DMS114 treated with DMSO at 0.1 percent for 48 hours (cell line): ENCODE measurements at regions not wholly inside any gene's neighbourhood (a gene's known extent, or its start where the extent isn't known, plus 50 kb on each side); places are given as distances from the start of the nearest gene placed in this dataset.
"Not testable (repeated sequence)": the region's sequence is repeated elsewhere in the genome, so short reads cannot be mapped to it uniquely, and the experiment has no call there.

Experiments
- DNase-seq: peaks from one replicate; lab custom pipeline; 2025; ENCODE audit not compliant: unreplicated experiment; lab: John Stamatoyannopoulos, UW

DNA sequence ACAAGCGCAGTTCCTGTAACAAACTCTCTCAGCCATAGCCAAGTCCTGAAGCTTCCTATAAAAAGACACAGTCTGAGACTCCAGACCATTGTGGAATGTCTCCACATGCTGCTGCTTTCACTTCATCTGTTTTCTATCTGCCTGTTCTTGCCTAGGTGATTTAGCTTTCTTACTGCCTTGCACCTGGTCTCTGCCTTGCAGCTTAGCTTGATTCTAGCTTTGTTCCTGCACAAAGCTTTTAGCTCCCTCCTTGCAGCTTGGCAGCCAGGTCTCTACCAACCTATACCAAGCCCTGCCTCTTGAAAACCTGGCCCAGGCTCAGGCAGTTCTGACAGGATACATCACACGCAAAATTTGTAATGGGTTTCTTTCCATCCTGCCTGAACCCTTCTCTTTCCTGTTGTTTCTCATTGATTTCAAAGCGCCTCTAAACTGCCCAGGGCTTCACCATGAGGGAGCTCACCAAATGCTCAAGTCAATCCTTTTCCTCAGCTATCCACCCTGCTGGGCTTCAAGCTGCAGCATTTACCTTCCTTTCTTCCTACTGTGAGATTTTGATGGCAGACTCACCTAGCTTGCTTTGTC is 941.3 kb upstream of the NXPH2 start:
- DNase-seq: no peak

DNA sequence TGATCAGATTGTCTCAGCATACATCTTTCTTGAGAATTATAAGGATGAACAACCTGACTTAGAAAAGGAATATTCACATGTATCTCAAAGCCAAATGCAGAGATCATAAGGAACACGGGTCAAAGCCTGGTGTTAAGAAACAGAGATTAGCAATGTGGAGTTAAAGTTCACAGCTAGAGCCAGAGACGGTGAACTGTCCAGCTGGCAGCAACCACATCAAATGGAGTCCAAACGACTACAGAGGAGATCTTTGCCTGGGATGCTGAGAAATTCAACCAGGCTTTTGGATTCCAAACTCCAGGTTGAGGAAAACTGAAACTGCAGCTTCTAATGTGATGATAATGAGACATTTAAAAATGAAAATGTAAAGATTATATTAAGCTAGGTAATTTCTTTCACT is 939.9 kb upstream of the NXPH2 start:
- DNase-seq: no peak

DNA sequence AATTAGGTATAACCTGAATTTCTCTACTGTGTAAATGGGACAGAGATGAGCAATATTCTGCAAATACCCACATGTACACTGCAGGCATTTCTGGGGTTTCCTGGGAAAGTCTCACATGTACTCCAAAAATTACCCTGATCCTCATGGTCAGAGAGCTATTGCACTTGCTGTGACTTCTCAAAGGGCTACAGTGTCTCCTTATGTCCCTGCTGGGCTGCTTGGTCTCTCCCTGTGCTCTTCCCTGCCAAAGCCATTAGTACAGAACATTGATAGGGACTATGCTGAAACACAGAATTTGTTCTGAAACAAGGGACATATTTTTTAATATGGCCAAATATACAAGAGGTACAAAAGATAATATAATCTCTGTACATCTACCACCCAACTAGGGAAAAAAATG is 924.4 kb upstream of the NXPH2 start:
- DNase-seq: no peak

DNA sequence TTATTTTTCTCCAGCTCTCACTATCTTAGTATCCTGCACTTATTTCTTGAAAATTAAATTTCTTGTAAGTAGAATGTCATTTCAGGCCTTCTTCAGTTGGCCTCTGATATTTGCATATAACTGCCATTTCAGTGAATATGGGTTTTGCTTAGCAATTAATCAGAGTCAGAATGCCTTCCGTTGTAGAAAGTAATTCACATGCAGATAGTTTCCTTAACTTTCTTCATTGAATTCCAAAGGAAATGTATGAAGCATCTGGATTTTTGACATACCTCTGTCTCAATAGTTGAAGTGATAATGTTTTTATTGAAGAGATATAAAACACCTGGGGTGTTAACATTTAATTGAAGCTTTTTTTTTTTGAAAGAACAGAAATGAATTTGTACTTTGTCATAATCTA is 914.1 kb upstream of the NXPH2 start:
- no peak for DNase-seq

DNA sequence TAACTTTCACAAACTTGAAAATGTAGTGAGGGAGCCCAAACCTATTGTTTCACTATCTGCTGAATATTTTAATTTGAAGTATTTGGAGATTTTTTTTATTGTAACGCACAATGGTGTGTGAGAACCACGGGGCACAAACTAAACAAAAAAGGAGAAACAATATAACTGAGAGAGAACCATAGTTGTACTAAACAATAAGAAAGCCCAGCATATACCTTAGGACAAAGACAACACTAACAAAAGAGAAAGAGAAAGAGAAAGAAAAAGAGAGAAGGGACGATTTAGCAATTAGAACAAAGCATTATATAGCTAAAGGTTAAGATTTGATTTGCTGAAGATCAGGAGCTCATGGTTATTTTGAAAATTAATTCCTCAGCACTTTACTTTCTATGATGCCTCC is 906.0 kb upstream of the NXPH2 start:
- DNase-seq: no peak

DNA sequence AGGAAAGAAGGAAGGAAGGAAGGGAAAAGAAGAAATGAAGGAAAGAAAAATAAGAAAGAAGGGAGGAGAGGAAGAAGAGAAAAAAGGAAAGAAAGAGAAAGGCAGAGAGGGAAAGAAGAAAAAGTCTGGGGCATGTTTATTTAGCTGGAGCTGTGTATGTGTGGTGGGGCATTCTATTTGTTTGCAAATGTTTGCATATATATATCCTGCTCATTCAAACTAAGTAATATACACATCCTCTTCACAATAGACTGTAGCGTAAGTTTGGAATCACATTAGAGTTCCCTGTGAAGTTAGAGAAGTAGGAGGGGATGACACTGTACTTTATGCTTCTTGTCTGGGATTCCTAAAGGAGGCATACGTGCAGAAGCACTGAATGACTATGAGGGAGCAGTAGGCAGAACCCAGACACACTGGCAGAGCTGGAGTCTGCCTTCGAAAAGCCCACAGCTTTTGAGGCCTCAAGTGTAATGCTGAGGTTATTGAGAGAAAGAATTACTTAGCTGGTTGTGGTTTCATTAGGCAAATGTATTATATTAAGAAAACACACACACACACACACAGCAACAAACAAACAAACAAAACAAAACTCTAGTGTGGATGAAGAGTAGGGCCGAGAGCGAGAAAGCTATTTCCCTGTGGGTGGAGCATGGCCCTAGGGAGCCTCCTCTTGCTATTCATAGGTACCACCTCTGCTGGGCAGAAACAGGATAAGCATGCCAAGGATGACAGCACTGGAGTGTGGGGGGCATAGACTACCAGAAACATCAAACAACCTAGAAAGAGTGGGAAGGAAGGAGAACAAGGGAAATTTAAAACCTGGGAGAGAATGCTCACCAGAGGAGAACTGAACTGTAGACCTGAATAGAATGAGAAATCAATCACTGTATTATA is 905.1 kb upstream of the NXPH2 start:
- no peak for DNase-seq

DNA sequence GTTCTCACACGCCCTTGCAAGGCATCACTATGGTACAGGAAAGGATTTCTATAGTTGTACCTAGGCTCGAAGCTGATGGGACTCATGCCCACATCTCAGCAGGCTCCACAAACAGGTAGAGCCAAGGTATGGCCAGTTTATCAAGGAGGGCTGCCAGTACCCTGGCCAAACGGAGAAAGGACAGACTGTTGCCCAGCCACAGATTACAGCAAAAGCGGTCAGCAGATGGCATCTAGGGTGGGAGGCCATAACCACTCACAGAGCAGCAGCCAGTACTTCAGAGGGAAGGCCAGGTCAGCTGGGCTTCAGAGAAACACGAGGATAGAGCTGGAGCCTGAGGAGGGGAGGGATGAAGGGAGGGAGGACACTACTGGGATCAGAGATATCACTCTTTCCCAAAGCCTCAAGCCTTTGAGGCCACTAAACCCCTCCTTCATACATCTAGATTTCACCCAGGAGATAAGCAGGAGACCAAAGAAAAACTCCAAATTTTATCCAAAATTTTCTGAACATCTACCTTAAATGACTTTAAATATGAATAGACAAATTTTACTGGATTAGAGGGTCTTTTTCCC is 904.2 kb upstream of the NXPH2 start:
- no peak for DNase-seq

DNA sequence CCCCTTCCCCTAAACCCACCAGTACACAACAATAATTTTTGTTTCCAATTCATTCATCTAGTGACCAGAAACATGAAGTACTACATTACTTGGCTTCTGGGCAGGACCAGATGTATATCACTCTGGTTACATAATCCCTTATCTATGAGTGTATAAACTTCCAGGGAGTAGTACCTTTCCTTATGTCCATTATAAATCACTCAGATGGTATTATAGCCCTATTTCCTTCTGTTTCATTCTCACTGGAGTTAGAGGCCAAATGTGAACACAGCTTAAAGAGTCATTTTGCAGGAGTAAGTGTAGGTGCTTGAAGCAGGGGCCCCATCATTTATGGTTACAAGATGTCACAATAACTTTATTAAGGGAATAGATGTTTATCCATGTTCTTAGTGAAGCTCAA is 894.4 kb upstream of the NXPH2 start:
- no peak for DNase-seq

DNA sequence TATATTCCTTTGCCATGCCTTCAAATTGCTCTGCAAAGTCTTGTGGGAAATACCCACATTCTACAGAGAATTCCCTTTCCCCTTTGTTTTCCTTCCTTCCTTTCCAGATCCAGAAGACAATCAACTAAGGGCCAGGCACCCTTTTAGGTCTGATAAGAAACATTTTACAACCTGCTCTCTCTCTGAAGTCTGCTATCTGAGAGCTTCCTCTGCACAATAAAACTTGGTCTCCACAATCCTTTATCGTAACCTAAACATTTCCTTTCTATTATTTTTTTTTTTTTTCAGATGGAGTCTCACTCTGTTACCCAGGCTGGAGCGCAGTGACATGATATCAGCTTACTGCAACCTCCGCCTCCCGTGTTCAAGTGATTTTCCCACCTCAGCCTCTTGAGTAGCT is 893.3 kb upstream of the NXPH2 start:
- DNase-seq: not testable (repeated sequence)

DNA sequence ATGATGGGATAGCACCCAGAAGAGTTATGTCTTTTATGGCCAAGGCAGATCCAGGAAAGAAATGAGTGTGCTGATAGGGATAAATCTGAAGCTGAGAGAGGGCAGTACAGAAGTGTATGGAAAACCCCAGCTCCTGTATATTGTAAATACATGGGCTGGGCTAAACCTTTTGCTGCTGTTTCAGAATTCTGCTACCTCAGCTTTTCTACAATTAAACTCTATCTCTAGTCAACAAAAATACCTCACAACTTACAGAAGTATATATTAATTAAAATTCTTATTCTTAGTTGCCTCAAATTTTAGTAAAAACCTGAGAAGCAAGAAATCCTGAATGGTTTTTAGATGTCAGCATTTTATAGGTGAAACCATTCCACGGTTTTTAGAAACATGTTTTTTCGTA is 889.5 kb upstream of the NXPH2 start:
- DNase-seq: no peak

DNA sequence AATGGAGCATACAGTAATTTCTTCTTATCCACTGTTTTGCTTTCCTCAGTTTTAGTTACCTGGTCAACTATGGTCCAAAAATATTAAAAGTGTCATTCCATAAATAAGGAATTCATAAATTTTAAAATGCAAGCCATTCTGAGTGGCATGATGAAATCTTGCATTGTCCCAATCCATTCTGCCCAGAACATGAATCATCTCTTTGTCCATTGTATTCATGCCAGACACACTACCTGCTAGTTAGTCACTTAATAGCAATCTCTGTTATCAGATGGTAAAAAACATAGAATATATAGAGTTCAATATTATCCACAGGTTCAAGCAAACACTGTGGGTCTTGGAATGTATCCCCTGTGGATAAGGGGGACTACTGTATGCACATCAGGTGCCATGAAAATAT is 872.2 kb upstream of the NXPH2 start:
- DNase-seq: no peak

DNA sequence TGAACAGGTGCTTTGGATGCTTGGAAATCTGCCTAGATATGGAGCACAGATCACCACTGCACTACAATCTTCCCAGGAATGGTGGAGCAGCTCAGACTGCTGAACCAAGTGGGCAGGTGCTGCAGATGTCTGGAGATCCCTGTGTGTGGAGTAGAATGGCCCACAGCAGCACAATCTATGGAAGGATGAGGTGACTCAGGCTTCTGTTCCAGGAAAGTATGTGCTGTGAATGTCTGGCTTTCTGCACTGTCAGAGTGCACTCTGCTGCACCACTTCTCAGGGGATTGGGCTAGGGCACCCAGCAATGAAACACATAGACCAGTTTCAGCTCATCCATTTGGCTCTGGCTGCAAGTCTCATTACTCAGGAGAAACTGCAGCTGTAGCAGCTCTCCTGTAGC is 865.4 kb upstream of the NXPH2 start:
- no peak for DNase-seq

DNA sequence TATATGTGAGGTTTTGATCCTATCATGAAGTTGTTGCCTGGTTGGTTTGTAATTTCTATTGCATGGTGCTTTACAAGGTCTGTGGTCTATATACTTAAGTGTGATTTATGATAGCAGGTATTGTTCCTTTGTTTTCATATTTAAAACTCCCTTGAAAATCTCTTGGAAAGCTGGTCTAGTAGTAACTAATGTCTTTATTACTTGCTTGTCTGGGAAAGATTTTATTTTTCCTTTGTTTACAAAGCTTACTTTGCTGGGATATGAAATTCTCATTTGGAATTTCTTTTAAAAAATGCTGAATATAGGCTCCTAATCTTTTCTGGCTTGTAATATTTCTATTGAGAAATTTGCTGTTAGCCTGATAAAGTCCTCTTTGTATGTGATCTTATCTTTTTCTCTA is 862.9 kb upstream of the NXPH2 start:
- no peak for DNase-seq

DNA sequence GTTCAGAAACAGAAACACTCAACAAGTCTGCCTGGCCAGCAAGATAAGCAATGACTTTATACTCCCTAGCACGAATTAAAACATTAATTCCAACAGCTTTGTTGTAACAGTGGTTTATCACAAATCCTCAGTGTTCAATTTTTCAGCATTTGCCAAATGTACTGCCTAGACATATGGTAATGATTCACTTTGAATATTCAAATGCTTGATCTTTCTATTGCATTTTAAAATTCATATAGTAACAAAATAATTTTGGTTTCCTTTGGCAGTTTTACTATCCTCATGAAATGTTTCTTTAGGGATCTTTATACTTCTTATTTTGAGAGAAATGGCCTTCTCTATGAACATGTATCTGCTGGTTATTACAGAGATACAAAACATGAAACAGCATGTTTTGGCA is 851.8 kb upstream of the NXPH2 start:
- DNase-seq: no peak

DNA sequence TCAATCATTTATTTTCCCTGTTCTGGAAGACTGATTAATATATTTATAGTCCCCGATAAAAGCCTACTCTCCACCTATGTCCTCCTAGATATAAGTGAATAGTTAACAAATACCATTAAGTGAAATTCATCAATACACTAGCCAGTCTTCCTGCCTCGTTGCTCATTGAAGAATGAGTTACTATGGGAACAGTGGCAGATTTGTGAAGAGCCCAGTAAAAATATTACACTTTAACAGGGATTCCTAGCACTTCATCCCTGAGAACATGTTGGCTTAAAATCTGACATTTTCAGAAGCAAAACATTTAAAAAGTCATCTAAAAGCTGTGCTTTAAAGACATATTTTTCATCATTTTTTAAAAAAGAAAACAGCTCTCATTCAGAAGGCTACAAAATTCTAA is 848.7 kb upstream of the NXPH2 start:
- no peak for DNase-seq

DNA sequence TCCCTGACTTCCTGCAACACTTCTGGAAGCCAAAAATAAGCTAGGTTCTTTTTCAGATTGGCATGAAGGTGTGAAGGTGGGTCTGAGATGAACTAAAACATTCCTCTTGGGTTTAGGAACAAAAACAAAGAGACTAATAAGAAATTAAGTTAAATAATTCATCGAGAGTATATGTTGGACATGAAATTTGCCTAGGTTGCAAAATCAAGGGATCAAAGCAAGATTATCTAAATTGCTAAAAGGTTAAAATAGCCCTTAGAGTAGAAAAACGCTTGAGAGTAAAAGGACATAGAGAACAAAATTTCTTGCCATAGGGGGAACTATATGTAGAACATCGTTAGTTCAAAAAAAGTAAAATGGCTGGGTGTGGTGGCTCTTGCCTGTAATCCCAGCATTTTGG is 845.9 kb upstream of the NXPH2 start:
- DNase-seq: no peak

DNA sequence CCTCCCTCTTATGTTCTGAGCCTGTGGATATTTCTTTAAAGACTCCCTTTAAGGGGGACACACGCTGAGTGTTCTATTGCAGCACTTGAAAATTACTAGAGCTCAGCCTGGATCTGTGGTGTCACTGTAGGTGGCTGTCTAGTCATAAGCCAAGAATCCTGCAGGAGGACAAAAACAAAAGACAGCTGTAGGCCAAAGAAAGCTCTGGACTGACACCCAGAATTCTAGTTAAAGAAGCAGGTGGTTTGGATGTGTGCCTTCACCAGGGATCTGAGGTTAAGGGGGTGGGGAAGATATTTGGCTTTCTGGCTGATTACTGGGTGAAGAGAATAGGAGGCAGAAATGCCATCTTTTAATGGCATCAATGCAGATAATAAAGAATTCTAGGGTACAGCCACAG is 842.5 kb upstream of the NXPH2 start:
- DNase-seq: no peak

DNA sequence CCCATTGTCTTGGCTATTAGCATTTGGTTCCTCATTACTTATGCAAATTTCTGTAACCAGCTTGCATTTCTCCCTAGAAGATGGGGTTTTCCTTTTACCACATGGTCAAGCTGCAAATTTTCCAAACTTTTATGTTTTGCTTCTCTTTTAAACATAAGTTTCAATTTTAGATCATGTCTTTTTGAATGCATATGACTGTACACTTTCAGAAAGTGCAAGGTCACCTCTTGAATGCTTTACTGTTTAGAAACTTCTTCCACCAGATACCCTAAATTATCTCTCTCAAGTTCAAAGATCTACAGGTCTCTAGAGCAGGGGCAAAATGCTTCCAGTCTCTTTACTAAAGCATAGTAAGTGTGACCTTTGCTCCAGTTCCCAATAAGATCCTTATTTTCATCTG is 837.6 kb upstream of the NXPH2 start:
- DNase-seq: no peak

DNA sequence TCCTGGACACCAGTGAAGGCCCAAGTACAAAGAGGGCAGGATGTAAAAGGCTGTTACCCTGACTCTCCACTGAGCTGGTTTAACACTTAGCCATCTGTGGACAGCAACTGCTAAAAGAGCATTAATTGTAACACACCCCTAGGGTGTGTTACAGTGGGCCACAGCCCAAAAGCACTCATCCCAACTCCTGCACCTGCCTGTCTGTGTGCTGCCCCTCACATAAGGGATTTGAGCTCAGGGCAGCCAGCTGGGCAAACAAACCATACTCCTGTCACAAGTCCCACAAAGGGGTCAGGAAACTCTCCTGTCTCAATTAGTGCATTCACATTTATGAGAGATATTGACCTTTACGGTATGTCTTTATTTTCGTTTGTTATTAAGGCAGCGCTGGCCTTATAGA is 833.1 kb upstream of the NXPH2 start:
- no peak for DNase-seq

DNA sequence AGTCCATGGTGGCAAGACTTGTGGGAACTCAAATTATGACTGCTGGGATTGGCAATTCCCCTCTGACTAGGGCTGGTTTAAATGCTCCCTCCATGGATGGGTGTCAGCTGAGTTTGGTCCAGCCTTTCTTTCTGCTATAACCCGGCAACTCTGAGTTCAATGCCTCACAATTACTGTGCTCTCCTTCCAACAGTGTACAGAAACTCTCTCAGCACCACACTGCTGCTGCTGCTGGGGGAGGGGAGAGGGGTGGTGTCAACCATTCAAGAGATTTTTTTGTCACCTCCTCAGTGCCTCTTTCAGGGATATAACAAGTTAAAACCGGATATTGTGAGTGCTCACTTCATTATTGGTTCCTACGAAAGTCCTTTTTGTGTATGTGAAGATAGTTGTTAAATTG is 830.3 kb upstream of the NXPH2 start:
- DNase-seq: no peak

DNA sequence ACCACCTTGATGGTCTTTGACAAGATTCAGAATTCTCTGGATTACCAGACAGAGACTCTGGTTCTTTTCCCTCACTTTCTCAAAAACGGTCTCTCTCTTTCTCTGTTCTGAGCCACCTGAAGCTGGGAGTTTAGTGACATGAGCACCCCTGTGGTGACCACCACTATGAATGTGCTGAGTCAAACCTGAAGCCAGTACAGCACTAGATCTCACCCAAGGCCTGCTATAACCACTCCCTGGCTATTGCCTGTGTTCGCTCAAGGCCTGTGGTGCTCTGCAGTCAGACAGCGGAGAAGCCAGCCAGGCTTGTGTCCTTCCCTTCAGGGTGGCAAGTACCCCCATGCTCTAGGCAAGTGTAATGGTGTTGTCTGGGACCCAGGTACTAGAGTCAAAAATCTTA is 828.9 kb upstream of the NXPH2 start:
- no peak for DNase-seq

DNA sequence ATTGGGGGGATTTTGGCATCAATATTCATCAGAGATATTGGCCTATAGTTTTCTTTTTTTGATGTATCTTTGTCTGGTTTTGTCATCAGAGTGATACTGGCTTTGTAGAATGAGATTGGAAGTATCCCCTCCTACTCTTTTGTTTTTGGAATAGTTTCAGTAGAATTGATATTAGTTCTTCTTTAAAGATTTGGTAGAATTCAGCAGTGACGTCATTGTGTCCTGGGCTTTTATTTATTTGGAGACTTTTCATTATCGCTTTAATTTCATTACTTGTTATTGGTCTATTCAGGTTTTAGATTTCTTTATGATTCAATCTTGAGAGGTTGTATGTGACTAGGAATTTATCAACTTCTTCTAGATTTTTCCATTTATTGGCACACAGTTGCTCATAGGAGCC is 825.5 kb upstream of the NXPH2 start:
- DNase-seq: no peak

DNA sequence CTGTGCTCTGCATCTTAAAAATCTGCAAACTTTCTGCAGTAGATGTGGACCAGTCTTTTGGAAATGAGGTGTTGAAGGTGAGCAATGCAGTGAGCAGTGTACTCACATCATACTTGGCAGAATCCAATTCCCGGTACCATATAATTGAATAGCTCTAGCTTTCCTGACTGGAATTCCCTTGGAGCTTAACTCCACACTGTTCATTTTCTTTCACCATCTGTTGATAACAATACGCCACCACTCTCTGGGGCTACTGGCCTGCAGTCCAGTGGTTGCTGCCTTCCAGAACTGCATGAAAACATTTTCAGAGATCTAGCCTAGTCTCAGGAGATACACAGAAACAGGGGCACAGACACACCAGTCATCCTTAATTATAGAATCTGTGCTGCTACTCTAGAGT is 820.0 kb upstream of the NXPH2 start:
- DNase-seq: no peak
